ENCODE measurements at regions not wholly inside any gene's neighbourhood (a gene's known extent, or its start where the extent isn't known, plus 50 kb on each side); places are given as distances from the start of the nearest gene placed in this dataset.
"Not testable (repeated sequence)": the region's sequence is repeated elsewhere in the genome, so short reads cannot be mapped to it uniquely, and the experiment has no call there.

- no peak for TF ChIP-seq KDM4A (IDR thresholded peaks at IDR 0.05; ENCODE audit: low read depth, low read length, severe bottlenecking)
- TF ChIP-seq NANOG (IDR thresholded peaks at IDR 0.05; ENCODE audit: insufficient read depth, low read depth, low read length, poor library complexity, severe bottlenecking): no peak
Measured at GRCh38 chr14:105733081-105734065, 207.0 kb downstream of the TMEM121 start (continued).

GRCh38 chr14:105734241-105734640 lies 207.9 kb downstream of the TMEM121 start:
- H4K91ac ChIP-seq (replicated peaks; ENCODE audit: insufficient read length, low read length); H2AK5ac ChIP-seq (ENCODE audit: low read depth, low read length); H3K23ac ChIP-seq (ENCODE audit: insufficient read length); H3K9ac ChIP-seq (replicated peaks in 1 of 4; ENCODE audit: extremely low read depth in 1 of 4, low read depth in 3 of 4, low read length in 3 of 4); H4K5ac ChIP-seq (ENCODE audit: insufficient read length, low read depth, low read length); H3K4me3 ChIP-seq (ENCODE audit: extremely low read depth in 1 of 4, insufficient read depth in 2 of 4, low read depth in 3 of 4, low read length in 4 of 4); H3K79me2 ChIP-seq (ENCODE audit: control insufficient read depth in 1 of 2, insufficient read depth in 2 of 2, low read length in 2 of 2); H4K20me1 ChIP-seq (replicated peaks in 1 of 2; ENCODE audit: control insufficient read depth in 1 of 2, insufficient read depth in 2 of 2, low read length in 2 of 2); POLR2A ChIA-PET (ENCODE audit: partially characterized antibody); H2BK5ac ChIP-seq (ENCODE audit: low read depth, low read length); H3K27ac ChIP-seq (ENCODE audit: low read depth, low read length); H3K79me1 ChIP-seq (ENCODE audit: low read depth, low read length); H3K36me3 ChIP-seq (ENCODE audit: control insufficient read depth in 2 of 4, insufficient read depth in 4 of 4, low read length in 3 of 4); FAIRE-seq; H2AFZ ChIP-seq (ENCODE audit: low read length); H3K14ac ChIP-seq (ENCODE audit: insufficient read length); DNase-seq (ENCODE audit: low read depth in 1 of 2, low spot score in 2 of 2); H2BK15ac ChIP-seq (ENCODE audit: low read length); H3K18ac ChIP-seq (ENCODE audit: extremely low read depth, low read length); CTCF ChIA-PET (ENCODE audit: partially characterized antibody); H3K4me1 ChIP-seq (replicated peaks in 1 of 4; ENCODE audit: control insufficient read depth in 3 of 4, insufficient read depth in 4 of 4, low read length in 3 of 4); H3K4me2 ChIP-seq (ENCODE audit: insufficient read depth in 1 of 2, low read depth in 2 of 2, low read length in 2 of 2); H3K4ac ChIP-seq (replicated peaks; ENCODE audit: insufficient read length, low read depth, low read length); H4K8ac ChIP-seq (ENCODE audit: extremely low read depth, insufficient read depth, low read length); H2BK20ac ChIP-seq (ENCODE audit: low read length); H3K27me3 ChIP-seq (replicated peaks in 1 of 4; ENCODE audit: control insufficient read depth in 3 of 4, extremely low read depth in 1 of 4, insufficient read depth in 3 of 4, low read length in 3 of 4); H3K23me2 ChIP-seq (ENCODE audit: low read depth, low read length); H3K56ac ChIP-seq (replicated peaks; ENCODE audit: insufficient read length, low read depth, low read length); H2BK120ac ChIP-seq (replicated peaks; ENCODE audit: low read depth, low read length); H2BK12ac ChIP-seq (ENCODE audit: low read depth, low read length): not testable (repeated sequence)
- 86% methylated on average over 4 of the region's 14 CpGs; no CpG with 5 or more reads in 1 of the 2 experiments for WGBS, 2 experiments (ENCODE audit: extremely low coverage in 1 of 2, insufficient coverage in 1 of 2, insufficient read length in 1 of 2, insufficient replicate concordance in 2 of 2, low coverage in 1 of 2, low lambda C conversion rate in 2 of 2, missing lambda C conversion rate in 1 of 2)
- H3K9me3 ChIP-seq (ENCODE audit: insufficient read depth in 2 of 2, low read depth in 1 of 2, low read length in 1 of 2): peaks cover 24 to 81% of the 10 kb centered on the region in 2 experiments; a peak in 3 of 4 replicates

Data from H1 (cell line).